Loucy (cell line): ENCODE measurements at regions not wholly inside any gene's neighbourhood (a gene's known extent, or its start where the extent isn't known, plus 50 kb on each side); places are given as distances from the start of the nearest gene placed in this dataset.

Experiments used
- EZH2phosphoT487 ChIP-seq: fragments of 200-600 bp; IDR thresholded peaks from 2 replicates; pipeline ENCODE4 v1.6.1; 2018; ENCODE audit warnings: antibody characterized with exemption, mild to moderate bottlenecking, moderate library complexity, borderline replicate concordance
- TF ChIP-seq, protein P1 (sequence below): fragments of 200-600 bp; sonication (generic); conservative IDR thresholded peaks from 2 replicates; pipeline ENCODE4 v1.5.1; 2014; ENCODE audit warnings: mild to moderate bottlenecking, antibody characterized with exemption, low read length

DNA sequence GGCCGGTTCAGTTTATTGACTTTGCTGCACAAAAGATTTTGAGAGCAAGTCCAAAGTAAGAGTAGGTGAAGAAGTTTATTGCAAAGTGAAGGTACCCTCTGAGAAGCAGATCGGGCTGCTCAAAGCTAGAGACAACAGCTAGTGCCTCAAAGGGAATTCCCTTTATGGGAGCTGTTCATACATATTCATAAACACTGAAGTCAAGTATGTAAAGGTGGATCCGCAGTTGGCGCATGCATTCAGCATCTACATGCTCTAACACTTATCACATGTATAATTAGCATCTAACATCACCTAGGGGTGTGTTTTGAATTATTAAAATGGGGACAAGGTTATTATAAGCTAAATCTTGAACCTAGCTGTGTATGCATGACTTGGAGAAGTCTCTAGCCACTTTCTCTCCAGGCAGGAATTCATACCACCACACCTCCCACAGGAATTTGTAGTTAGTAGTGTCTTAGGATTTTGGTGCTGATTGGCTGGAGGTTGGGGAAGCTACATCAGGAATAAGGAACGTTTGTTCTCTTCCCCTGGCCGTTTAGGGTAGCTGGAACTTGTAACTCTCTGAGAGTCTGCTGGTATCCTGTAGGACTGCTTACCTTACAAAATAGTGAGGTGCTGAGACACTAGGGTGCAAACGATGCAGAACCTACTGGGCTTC, 1633.9 kb downstream of the GRIK2 start:
- TF ChIP-seq, protein P1, sequence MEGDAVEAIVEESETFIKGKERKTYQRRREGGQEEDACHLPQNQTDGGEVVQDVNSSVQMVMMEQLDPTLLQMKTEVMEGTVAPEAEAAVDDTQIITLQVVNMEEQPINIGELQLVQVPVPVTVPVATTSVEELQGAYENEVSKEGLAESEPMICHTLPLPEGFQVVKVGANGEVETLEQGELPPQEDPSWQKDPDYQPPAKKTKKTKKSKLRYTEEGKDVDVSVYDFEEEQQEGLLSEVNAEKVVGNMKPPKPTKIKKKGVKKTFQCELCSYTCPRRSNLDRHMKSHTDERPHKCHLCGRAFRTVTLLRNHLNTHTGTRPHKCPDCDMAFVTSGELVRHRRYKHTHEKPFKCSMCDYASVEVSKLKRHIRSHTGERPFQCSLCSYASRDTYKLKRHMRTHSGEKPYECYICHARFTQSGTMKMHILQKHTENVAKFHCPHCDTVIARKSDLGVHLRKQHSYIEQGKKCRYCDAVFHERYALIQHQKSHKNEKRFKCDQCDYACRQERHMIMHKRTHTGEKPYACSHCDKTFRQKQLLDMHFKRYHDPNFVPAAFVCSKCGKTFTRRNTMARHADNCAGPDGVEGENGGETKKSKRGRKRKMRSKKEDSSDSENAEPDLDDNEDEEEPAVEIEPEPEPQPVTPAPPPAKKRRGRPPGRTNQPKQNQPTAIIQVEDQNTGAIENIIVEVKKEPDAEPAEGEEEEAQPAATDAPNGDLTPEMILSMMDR, result no peak
- TF ChIP-seq EZH2phosphoT487, result no peak
